K562 (cell line): ENCODE measurements at regions not wholly inside any gene's neighbourhood (a gene's known extent, or its start where the extent isn't known, plus 50 kb on each side); places are given as distances from the start of the nearest gene placed in this dataset.

ENCODE experiments used
- ATAC-seq: fragments of 200-7000 bp; cut with Tn5 transposase; 3 replicates; pipeline ENCODE4 v1.9.1; 2020; ENCODE audit warnings: moderate library complexity
- BruUV-seq: library from RNA; stranded (reverse); fragments of 400-500 nt; replicated peaks from 2 replicates; lab custom pipeline; 2021; lab: Mats Ljungman, UMichigan
- CTCF ChIA-PET: fragments of 300-600 bp; formaldehyde crosslinking; extraction: SDS; loops from one replicate; lab custom pipeline; 2021; ENCODE audit warnings: low intra/inter-chr PET ratio; lab: Yijun Ruan, JAX
- POLR2A ChIA-PET: fragments of 300-600, 350-650 bp; sonication (Branson Sonifier 250); formaldehyde crosslinking; extraction: SDS; loops from one replicate; lab custom pipeline; 2021; ENCODE audit warnings: antibody characterized with exemption, inconsistent platforms; lab: Yijun Ruan, JAX
- DNase-seq, 4 experiments: peaks; one replicate each; pipeline versions ENCODE4 v3.0.0 to v3.0.0-alpha.2; 2011 to 2018; ENCODE audit warnings: low spot score in 3 of 4, mixed read lengths in 3 of 4; ENCODE audit errors: extremely low read depth in 1 of 4
- FAIRE-seq: peaks from 2 replicates; lab custom pipeline; 2011; peaks lifted over from hg19 to GRCh38; lab: Jason Lieb, UNC
- H2AFZ ChIP-seq: 2 replicates; pipeline ENCODE4 v1.6.0; 2011; ENCODE audit warnings: low read depth, low read length, control low read depth, inconsistent platforms
- H3K27ac ChIP-seq: fragments of 200-600 bp; 3 replicates; pipeline ENCODE4 v1.8.0; 2011; ENCODE audit warnings: low read depth, mild to moderate bottlenecking, control low read depth, inconsistent platforms, low read length, moderate library complexity, mixed read lengths; ENCODE audit errors: extremely low read depth
- H3K27me3 ChIP-seq, 2 experiments: fragments of 300-600 bp in 1 of 2; 2 replicates in 1 of 2; 3 replicates in 1 of 2; pipeline versions ENCODE4 v1.6.0 to v1.8.0; 2011; ENCODE audit warnings: inconsistent platforms in 2 of 2, low read length in 2 of 2, mild to moderate bottlenecking in 1 of 2, mixed read lengths in 1 of 2, moderate library complexity in 1 of 2; ENCODE audit not compliant: control insufficient read depth in 2 of 2, insufficient read depth in 2 of 2
- H3K36me3 ChIP-seq: fragments of 300-600 bp; 3 replicates; pipeline ENCODE4 v1.8.0; 2011; ENCODE audit warnings: mild to moderate bottlenecking, low read length, inconsistent platforms; ENCODE audit not compliant: control insufficient read depth, insufficient read depth
- H3K4me1 ChIP-seq, 2 experiments: fragments of 200-600 bp in 1 of 2; replicated peaks in 1 of 2; 2 replicates in 1 of 2; 3 replicates in 1 of 2; pipeline versions ENCODE4 v1.5.1 to v1.8.0; 2011; ENCODE audit warnings: inconsistent platforms in 2 of 2, low read length in 2 of 2, mild to moderate bottlenecking in 1 of 2, mixed read lengths in 1 of 2, moderate library complexity in 1 of 2; ENCODE audit not compliant: control insufficient read depth in 2 of 2, insufficient read depth in 2 of 2
- H3K4me2 ChIP-seq: 2 replicates; pipeline ENCODE4 v1.6.1; 2011; ENCODE audit warnings: low read length, control low read depth, inconsistent platforms, mixed read lengths; ENCODE audit not compliant: insufficient read depth
- H3K4me3 ChIP-seq: fragments of 200-600 bp; sonication (generic), shearing (Covaris generic); 2 replicates; pipeline ENCODE4 v1.5.1; 2016; ENCODE audit warnings: control low read depth, inconsistent platforms
- H3K79me2 ChIP-seq: fragments of 200-600 bp; 3 replicates; pipeline ENCODE4 v1.8.0; 2011; ENCODE audit warnings: low read length, inconsistent platforms; ENCODE audit not compliant: control insufficient read depth, insufficient read depth
- H3K9ac ChIP-seq, 2 experiments: 2 replicates each; pipeline versions ENCODE4 v1.6.0 to v1.6.1; 2011; ENCODE audit warnings: low read depth in 2 of 2, low read length in 2 of 2, control low read depth in 1 of 2, inconsistent platforms in 1 of 2, mild to moderate bottlenecking in 1 of 2, mixed read lengths in 1 of 2; ENCODE audit not compliant: insufficient read depth in 1 of 2
- H3K9me1 ChIP-seq: one replicate; pipeline ENCODE4 v1.6.0; 2011; ENCODE audit warnings: inconsistent platforms, mild to moderate bottlenecking, low read length, moderate library complexity; ENCODE audit not compliant: control insufficient read depth, insufficient read depth
- H3K9me3 ChIP-seq: replicated peaks from 2 replicates; pipeline ENCODE4 v1.5.1; 2011; ENCODE audit warnings: low read depth, low read length, inconsistent platforms; ENCODE audit not compliant: control insufficient read depth, insufficient read depth
- H4K20me1 ChIP-seq: replicated peaks from 2 replicates; pipeline ENCODE4 v1.6.1; 2011; ENCODE audit warnings: low read length, inconsistent platforms, mixed read lengths; ENCODE audit not compliant: control insufficient read depth, insufficient read depth
- ARID2 ChIP-seq: fragments of 450-650 bp; IDR thresholded peaks from 2 replicates; pipeline ENCODE4 v1.6.1; 2017; ENCODE audit warnings: antibody characterized with exemption, mild to moderate bottlenecking
- ARID3A ChIP-seq: IDR thresholded peaks from 2 replicates; pipeline ENCODE4 v1.6.1; 2012; ENCODE audit warnings: low read depth, low read length, improper control_type of control experiment, borderline replicate concordance
- MIER1 ChIP-seq: fragments of 450-650 bp; IDR thresholded peaks from 2 replicates; pipeline ENCODE4 v1.6.1; 2016; ENCODE audit warnings: antibody characterized with exemption, mild to moderate bottlenecking, low read depth
- NCOR1 ChIP-seq: fragments of 450-650 bp; IDR thresholded peaks from 2 replicates; pipeline ENCODE4 v1.6.1; 2016; ENCODE audit warnings: mild to moderate bottlenecking, moderate library complexity
- PHF8 ChIP-seq: fragments of 200-600 bp; sonication (generic); IDR thresholded peaks from 2 replicates; pipeline ENCODE4 v1.6.1; 2012; ENCODE audit warnings: mixed run types, mild to moderate bottlenecking, inconsistent platforms, low read length, moderate library complexity, borderline replicate concordance
- PHTF2 ChIP-seq: fragments of 250-450 bp; sonication (Bioruptor Pico); IDR thresholded peaks from 2 replicates; pipeline ENCODE4 v1.5.0; 2021; ENCODE audit warnings: mild to moderate bottlenecking
- POU5F1 ChIP-seq: fragments of 150-350 bp; IDR thresholded peaks from 2 replicates; pipeline ENCODE4 v1.6.1; 2014; ENCODE audit warnings: borderline replicate concordance, low read length, low read depth, mild to moderate bottlenecking; ENCODE audit not compliant: partially characterized antibody
- RAD51 ChIP-seq: fragments of 450-650 bp; IDR thresholded peaks from 2 replicates; pipeline ENCODE4 v1.7.1; 2016; ENCODE audit warnings: low read depth, mild to moderate bottlenecking, borderline replicate concordance
- RUNX1 ChIP-seq: sonication (generic); IDR thresholded peaks from 2 replicates; pipeline ENCODE4 v1.6.1; 2016; ENCODE audit warnings: antibody characterized with exemption, low read depth
- SMAD4 ChIP-seq: fragments of 250-450 bp; sonication (Bioruptor Pico); conservative IDR thresholded peaks from 2 replicates; pipeline ENCODE4 v1.8.0; 2021; ENCODE audit warnings: inconsistent platforms, mild to moderate bottlenecking, moderate library complexity
- SOX6 ChIP-seq: fragments of 450-650 bp; IDR thresholded peaks from 2 replicates; pipeline ENCODE4 v1.6.1; 2014; ENCODE audit warnings: mild to moderate bottlenecking
- TAF15 ChIP-seq: fragments of 200-400 bp; formaldehyde crosslinking; IDR thresholded peaks from 2 replicates; pipeline ENCODE4 v1.6.1; 2017; ENCODE audit warnings: mild to moderate bottlenecking, low read depth, low read length, moderate library complexity
- TAF9B ChIP-seq: fragments of 450-650 bp; IDR thresholded peaks from 2 replicates; pipeline ENCODE4 v1.6.1; 2018; ENCODE audit warnings: mild to moderate bottlenecking; ENCODE audit not compliant: partially characterized antibody
- THRA ChIP-seq: fragments of 450-650 bp; IDR thresholded peaks from 2 replicates; pipeline ENCODE4 v1.6.1; 2017; ENCODE audit warnings: mild to moderate bottlenecking, moderate library complexity
- YY1 ChIP-seq, 3 experiments: IDR thresholded peaks; 2 replicates each; pipeline ENCODE4 v1.6.1; 2011; ENCODE audit warnings: low read length in 2 of 3, mild to moderate bottlenecking in 2 of 3, moderate library complexity in 2 of 3, borderline replicate concordance in 1 of 3, control low read depth in 1 of 3, low read depth in 1 of 3; ENCODE audit not compliant: insufficient read depth in 3 of 3, insufficient replicate concordance in 2 of 3, control insufficient read depth in 1 of 3, insufficient read length in 1 of 3; ENCODE audit errors: extremely low read depth in 1 of 3
- ZEB2 ChIP-seq: fragments of 450-650 bp; IDR thresholded peaks from 2 replicates; pipeline ENCODE4 v1.6.1; 2016
- ZNF408 ChIP-seq: fragments of 250-450 bp; sonication (Bioruptor Pico); IDR thresholded peaks from 2 replicates; pipeline ENCODE4 v1.4.0; 2020; ENCODE audit warnings: low read depth, mild to moderate bottlenecking, moderate library complexity
- ZNF79 ChIP-seq: fragments of 250-450 bp; sonication (Bioruptor Pico); IDR thresholded peaks from 2 replicates; pipeline ENCODE4 v1.4.0; 2020; ENCODE audit warnings: low read depth, mild to moderate bottlenecking, moderate library complexity
- WGBS: fragments of 100-300 bp; shearing (Covaris generic); methylation state at CpG from one replicate; pipeline ENCODE4 v1.1.6; 2016; ENCODE audit warnings: low coverage, mixed read lengths; ENCODE audit not compliant: insufficient coverage; ENCODE audit errors: missing lambda C conversion rate; 5-methylcytosine and 5-hydroxymethylcytosine counted together
- in situ Hi-C: fragments of 300-500 bp; cut with MboI; formaldehyde crosslinking; loops from 4 replicates; pipeline ENCODE4 v1.15.0; 2018; ENCODE audit warnings: inconsistent platforms, mixed read lengths
- intact Hi-C: fragments of 100-400 bp; cut with micrococcal nuclease; formaldehyde crosslinking; loops from 2 replicates; pipeline ENCODE4 v1.14.2; 2022

- H2AFZ ChIP-seq = no peak overlapping the region
- BruUV-seq = no TSS peak
- FAIRE-seq (no peak), DNase-seq (no peak), ATAC-seq (no peak)
- H3K36me3 ChIP-seq = no peaks in the 10 kb centered on the region
- no peak overlapping the region for H3K4me3 ChIP-seq
- in situ Hi-C loops (no loop called here), intact Hi-C loops (no loop called here)
- H3K27me3 ChIP-seq = peaks cover 56 to 86% of the 10 kb centered on the region in 2 experiments
- H4K20me1 ChIP-seq = 0 out of 2 replicates have a peak, but pooled peaks cover 11% of the 10 kb centered on the region
- no peaks in the 10 kb centered on the region for H3K4me1 ChIP-seq
- CTCF ChIA-PET = no interaction called here
- no peak overlapping the region; a peak in 1 of 4 replicates for H3K9ac ChIP-seq
- WGBS = 1% methylated on average over 10 of the region's 10 CpGs
- no peaks in the 10 kb centered on the region for H3K9me3 ChIP-seq
- no peak for TF ChIP-seq RAD51
- no peak for TF ChIP-seq ARID3A
- no peak for TF ChIP-seq ZEB2
- TF ChIP-seq YY1 (IDR thresholded peaks at IDR 0.05; ENCODE audit: borderline replicate concordance in 1 of 3, control insufficient read depth in 1 of 3, extremely low read depth in 1 of 3, insufficient read depth in 3 of 3, insufficient read length in 1 of 3, insufficient replicate concordance in 2 of 3, low read depth in 1 of 3, low read length in 2 of 3) = no peak
- no peak for TF ChIP-seq SOX6
- TF ChIP-seq SMAD4 (CRISPR knock-in tag) = no peak
- TF ChIP-seq ARID2 = no peak
- no peak for TF ChIP-seq THRA
- TF ChIP-seq TAF9B = no peak
- TF ChIP-seq ZNF408 (CRISPR knock-in tag) = no peak
- no peak for TF ChIP-seq PHTF2 (CRISPR knock-in tag)
- TF ChIP-seq POU5F1 = no peak
- no peak for TF ChIP-seq PHF8
- TF ChIP-seq TAF15 = no peak
- no peak for TF ChIP-seq MIER1
- TF ChIP-seq ZNF79 = no peak
- no peak for TF ChIP-seq NCOR1
- TF ChIP-seq RUNX1 = no peak
- POLR2A ChIA-PET = interaction anchor here (1.6 kb wide), 1 partner anchor 11 kb away, joined by 5 read pairs; no protein-coding TSS in a partner anchor
- H3K27ac ChIP-seq = no peak overlapping the region
- H3K9me1 ChIP-seq = no peaks in the 10 kb centered on the region
- no peak overlapping the region for H3K4me2 ChIP-seq
- H3K79me2 ChIP-seq = no peaks in the 10 kb centered on the region
Measured at GRCh38 chr16:81149614-81150013, 53.4 kb upstream of the GCSH start.
